ENCODE measurements at regions not wholly inside any gene's neighbourhood (a gene's known extent, or its start where the extent isn't known, plus 50 kb on each side); places are given as distances from the start of the nearest gene placed in this dataset.
"Not testable (repeated sequence)": the region's sequence is repeated elsewhere in the genome, so short reads cannot be mapped to it uniquely, and the experiment has no call there.

GRCh38 chr2:123485056-123485455 lies 540.0 kb upstream of the CNTNAP5 start:
- DNase-seq = no peak

GRCh38 chr2:123493687-123494086 lies 531.4 kb upstream of the CNTNAP5 start:
- DNase-seq = no peak

GRCh38 chr2:123495241-123495640 lies 529.8 kb upstream of the CNTNAP5 start:
- DNase-seq = no peak

- DNase-seq = no peak
Observed at GRCh38 chr2:123500346-123500745, 524.7 kb upstream of the CNTNAP5 start.

- no peak for DNase-seq
Observed at GRCh38 chr2:123500988-123501387, 524.1 kb upstream of the CNTNAP5 start.

- DNase-seq = peak; percentile 34
Observed at GRCh38 chr2:123502931-123503330, 522.2 kb upstream of the CNTNAP5 start.

GRCh38 chr2:123512547-123512946 lies 512.5 kb upstream of the CNTNAP5 start:
- no peak for DNase-seq

- DNase-seq = peak; percentile 3
Observed at GRCh38 chr2:123513351-123513750, 511.7 kb upstream of the CNTNAP5 start.

GRCh38 chr2:123514613-123515207 lies 510.4 kb upstream of the CNTNAP5 start:
- no peak for DNase-seq

GRCh38 chr2:123518367-123518766 lies 506.7 kb upstream of the CNTNAP5 start:
- DNase-seq = peak; percentile 39

GRCh38 chr2:123521854-123522253 lies 503.2 kb upstream of the CNTNAP5 start:
- no peak for DNase-seq

- DNase-seq = not testable (repeated sequence)
Observed at GRCh38 chr2:123522498-123522897, 502.6 kb upstream of the CNTNAP5 start.

- DNase-seq = no peak
Observed at GRCh38 chr2:123528996-123529707, 495.9 kb upstream of the CNTNAP5 start.

GRCh38 chr2:123530004-123530403 lies 495.1 kb upstream of the CNTNAP5 start:
- DNase-seq = no peak

- DNase-seq = no peak
Observed at GRCh38 chr2:123532126-123532525, 493.0 kb upstream of the CNTNAP5 start.

- DNase-seq = no peak
Observed at GRCh38 chr2:123532994-123533393, 492.1 kb upstream of the CNTNAP5 start.

- DNase-seq = peak; percentile 2
Observed at GRCh38 chr2:123540291-123540690, 484.8 kb upstream of the CNTNAP5 start.

GRCh38 chr2:123546353-123546752 lies 478.7 kb upstream of the CNTNAP5 start:
- DNase-seq = no peak

GRCh38 chr2:123563515-123563914 lies 461.6 kb upstream of the CNTNAP5 start:
- DNase-seq = no peak

GRCh38 chr2:123566291-123566946 lies 458.7 kb upstream of the CNTNAP5 start:
- DNase-seq = no peak

GRCh38 chr2:123578016-123578415 lies 447.1 kb upstream of the CNTNAP5 start:
- DNase-seq = no peak

- no peak for DNase-seq
Observed at GRCh38 chr2:123596621-123597020, 428.5 kb upstream of the CNTNAP5 start.

GRCh38 chr2:123597988-123598387 lies 427.1 kb upstream of the CNTNAP5 start:
- no peak for DNase-seq

GRCh38 chr2:123606631-123607030 lies 418.5 kb upstream of the CNTNAP5 start:
- DNase-seq = no peak

Measured in fibroblast of skin of scalp (primary cell).